GM21717 (cell line): ENCODE measurements at regions not wholly inside any gene's neighbourhood (a gene's known extent, or its start where the extent isn't known, plus 50 kb on each side); places are given as distances from the start of the nearest gene placed in this dataset.
"Not testable (repeated sequence)": the region's sequence is repeated elsewhere in the genome, so short reads cannot be mapped to it uniquely, and the experiment has no call there.

Source experiments
- ATAC-seq: cut with Tn5 transposase; IDR thresholded peaks from one replicate; pipeline ENCODE4 v1.9.1; 2021; ENCODE audit warnings: mild to moderate bottlenecking, moderate library complexity; ENCODE audit not compliant: unreplicated experiment

GRCh38 chr7:15057272-15057671 is 154.7 kb upstream of the DGKB start:
- ATAC-seq, result no peak

GRCh38 chr7:15054304-15054703 is 151.8 kb upstream of the DGKB start:
- not testable (repeated sequence) for ATAC-seq

GRCh38 chr7:15049157-15049556 is 146.6 kb upstream of the DGKB start:
- no peak for ATAC-seq

- ATAC-seq, result no peak
Observed at GRCh38 chr7:15046861-15047260, 144.3 kb upstream of the DGKB start.

GRCh38 chr7:15043931-15044330 is 141.4 kb upstream of the DGKB start:
- ATAC-seq, result no peak

DNA sequence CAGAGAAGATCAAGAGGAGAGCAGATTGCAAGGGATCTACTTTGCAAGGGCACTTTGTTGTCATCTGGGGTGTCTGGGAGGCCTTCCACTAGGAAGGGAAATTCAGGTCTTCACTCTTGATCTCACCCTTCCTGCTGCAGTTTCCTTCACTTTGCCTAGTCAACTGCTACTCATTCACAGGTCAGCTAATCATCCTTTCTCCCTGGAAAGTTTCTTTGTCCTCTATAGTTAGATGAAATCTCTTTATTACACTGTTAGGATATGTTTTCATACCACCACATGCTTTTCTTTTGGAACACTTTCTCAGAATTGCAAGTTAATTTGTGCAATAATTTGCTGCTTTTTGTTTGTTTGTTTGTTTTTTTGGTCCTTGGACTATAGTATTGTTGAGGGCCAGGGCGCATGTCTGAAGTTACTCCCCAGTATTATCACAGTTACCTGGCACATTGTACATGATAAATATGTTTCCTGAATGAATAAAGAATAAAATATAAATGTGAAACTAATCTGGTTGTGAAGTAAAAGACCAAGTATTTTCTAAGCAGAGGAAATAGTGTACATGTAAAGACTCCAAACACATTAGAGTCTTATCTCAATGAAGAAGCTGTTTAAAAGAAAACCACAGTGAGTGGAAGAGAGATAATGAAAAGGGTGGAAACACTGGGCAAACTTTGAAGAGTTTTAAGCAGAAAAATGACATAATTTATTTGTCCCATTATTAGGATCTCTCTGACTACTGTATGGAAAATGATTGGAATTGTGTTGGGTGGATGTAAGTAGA is 139.9 kb upstream of the DGKB start:
- ATAC-seq, result no peak

DNA sequence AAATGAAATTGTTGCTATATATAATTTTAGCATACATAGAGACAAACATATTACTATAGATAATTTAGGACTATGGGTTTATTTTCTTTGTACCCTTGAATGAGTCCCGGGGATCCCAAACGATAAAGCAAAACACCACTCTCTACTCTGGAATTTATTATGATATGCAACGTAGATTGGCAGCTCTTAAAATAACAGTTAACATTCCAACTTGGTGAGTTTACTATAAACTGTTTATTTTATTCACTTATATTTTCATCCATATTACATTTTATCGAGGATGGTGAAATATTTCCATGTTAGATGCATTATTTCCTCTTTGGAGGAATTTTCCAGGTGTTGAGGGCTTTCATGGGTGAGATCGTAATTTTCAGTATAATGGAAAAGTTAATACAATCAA is 138.7 kb upstream of the DGKB start:
- ATAC-seq, result no peak

DNA sequence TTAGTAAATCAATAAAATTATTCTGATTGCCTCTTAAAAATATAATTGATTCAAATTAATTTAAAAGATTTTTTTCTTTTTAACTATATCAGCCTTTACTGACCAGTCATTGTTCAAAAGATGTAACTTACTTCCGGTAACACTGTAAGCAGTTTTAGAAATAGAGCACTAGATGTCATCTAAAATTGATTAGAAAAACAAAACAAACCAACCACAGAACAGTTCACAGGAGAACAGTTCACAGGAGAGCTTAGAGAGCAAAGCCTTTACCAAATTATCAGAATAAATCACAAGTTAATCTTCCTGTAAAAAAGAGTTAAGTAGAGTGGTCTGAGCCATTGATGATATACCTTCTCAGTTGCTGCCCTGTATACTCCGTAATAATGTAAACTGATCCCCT is 133.3 kb upstream of the DGKB start:
- ATAC-seq, result no peak

DNA sequence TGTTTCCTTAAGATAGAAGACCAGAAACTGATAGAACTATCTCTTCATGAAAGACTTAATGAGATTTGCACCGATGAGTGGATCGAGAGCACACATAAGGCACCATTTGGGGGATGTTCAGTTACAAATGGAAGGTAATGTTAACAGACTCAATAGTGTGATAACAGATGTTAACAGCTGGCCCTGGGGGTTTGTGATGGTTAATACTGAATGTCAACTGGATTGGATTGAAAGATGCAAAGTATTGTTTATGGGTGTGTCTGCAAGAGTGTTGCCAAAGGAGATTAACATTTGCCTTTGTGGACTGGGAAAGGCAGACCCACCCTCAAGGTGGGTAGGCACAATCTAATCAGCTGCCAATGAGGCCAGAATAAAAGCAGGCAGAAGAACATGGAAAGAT is 130.5 kb upstream of the DGKB start:
- ATAC-seq, result no peak

DNA sequence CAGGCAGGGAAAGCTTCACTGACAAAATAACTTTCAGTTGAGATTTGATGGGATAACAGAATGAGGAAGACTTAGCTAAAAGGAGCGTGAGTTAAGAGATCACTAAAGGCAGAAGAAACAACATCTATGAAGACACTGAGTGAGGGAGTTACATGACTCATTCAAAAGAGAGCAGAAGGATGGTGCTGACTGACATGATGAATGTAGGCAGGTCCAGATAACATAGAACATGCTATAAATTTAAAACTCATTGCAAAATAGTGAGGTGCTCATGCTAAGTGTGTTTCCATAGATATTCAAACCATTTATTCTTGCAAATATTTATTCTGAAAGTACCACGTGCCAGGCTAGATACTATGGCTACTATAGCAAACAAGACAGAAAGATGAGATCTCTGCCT is 116.4 kb upstream of the DGKB start:
- ATAC-seq, result no peak

- ATAC-seq, result no peak
Observed at GRCh38 chr7:15016766-15017165, 114.2 kb upstream of the DGKB start.

DNA sequence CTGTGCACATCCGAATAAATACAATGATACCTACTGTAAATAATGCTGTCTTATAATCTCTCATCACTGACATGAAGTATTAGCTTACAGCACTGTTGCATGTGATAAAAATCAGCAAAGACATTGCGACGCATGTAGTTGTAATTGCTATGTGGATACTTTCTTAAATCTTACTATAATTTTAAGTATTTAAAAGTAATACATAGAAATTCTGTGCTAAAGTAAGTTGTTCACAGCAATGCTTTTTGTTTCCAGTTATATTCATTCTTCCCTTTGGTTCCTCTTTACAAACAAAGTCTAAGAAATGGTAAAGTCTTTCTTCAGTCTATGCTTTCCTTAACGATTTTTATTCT is 113.7 kb upstream of the DGKB start:
- no peak for ATAC-seq

DNA sequence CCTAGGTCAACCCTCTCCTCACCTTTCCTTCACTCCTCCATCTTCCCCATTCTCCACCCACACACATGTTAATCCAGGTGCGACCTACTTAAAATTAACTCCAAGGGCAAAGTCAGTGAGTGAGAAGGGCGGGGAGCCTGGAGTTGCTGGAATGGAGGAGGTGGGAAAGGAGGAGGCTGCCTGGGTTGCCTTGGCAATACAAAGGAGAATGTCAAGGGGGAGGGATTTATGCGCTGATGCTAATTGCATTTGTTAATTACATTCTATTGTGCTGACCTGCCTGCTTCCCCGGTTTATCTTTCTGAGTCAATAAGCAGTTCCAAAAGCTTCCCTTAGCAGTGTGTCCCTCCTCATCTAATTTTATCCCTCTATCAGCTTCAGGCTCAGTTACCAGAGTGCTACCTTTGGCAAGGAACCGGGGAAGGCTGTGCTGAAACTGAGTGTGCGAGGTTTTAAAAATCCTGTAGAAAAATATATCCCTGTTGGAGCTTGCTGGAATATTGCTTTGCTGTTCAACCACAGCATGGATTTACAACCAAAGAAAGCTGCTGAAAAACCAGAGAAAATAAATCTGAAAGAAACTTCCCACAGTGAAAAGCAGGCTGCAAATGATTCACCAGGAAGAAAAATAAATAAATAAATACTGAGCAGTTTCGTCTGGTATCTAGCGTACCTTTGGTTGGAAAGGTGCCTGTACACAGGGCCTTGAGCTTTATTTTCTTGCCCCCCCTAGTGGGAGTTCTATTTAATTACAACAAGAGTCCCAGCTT is 113.2 kb upstream of the DGKB start:
- peak; percentile 93 for ATAC-seq

DNA sequence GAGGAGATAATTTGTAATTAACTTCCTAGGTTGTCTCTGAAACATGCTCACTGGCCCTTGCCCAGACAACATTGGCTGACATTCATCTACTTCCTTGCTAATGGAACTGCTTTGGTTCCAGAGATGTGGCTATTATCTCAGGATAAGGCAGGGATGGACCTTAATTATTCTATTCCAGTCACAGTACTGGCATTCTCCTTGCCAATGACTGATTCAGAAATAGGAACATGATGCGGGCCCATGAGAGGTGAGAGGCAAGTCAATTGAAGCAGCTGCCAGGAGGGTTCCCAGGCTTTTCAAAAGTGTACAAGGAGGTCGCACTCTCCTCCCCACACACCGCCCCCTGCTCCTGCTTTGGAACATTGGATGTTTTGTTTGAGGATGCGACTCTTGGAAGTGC is 109.6 kb upstream of the DGKB start:
- no peak for ATAC-seq

DNA sequence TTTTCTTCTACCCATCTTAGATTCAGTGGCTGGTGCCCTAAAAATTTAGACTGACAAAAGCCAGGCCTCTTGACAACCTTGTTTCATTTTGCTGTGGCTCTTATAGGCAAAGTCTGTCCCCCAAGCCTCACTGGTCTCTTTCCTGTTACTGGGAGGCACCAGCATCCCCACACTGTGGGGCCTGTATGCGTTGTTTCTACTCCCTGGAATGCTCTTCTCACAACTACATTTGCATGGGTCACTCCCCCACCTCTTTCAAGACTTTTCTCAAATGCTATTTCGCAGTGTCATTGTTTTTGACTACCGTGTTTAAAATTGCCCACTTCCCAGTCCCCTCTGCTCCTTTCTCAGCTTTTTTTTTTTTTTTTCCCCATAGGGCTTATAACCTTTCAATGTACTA is 108.7 kb upstream of the DGKB start:
- ATAC-seq, result no peak

GRCh38 chr7:15007507-15007906 is 105.0 kb upstream of the DGKB start:
- ATAC-seq, result no peak

- ATAC-seq, result no peak
Observed at GRCh38 chr7:15005672-15006071, 103.1 kb upstream of the DGKB start.

DNA sequence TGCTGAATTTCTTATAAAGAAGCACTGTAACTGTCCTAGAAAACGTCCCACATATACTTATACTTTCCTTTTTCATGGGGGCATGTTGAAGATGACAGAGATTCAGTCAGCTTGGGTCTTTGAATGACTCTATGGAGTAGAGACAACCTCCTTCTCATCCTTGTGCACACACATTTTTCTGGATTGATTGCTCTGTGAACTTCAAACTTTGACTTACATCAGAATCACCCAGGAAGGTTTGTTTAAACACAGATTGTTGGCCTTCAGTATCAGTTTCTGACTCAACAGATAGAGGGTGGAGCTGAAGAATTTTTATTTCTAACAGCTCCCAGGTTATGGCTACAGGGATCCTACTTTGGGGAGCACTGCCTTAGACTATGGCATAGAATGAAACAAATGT is 97.6 kb upstream of the DGKB start:
- no peak for ATAC-seq

DNA sequence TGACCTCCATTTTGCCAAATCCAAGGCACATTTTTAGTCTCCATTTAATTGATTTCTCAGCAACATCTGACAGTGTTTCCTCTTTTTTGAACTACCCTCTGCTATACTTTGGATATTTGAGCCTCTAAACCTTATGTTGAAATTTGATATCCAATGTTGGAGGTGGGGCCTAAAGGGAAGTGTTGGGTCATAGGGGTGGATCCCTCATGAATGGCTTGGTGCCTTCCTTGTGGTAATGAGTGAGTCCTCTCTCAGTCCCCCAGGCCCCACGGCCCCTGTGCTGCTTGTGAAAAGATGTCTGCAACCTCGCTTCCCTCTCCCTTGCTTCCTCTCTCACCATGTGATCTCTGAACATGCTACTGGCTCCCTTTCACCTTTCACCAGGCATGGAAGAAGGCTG is 96.8 kb upstream of the DGKB start:
- ATAC-seq, result no peak

GRCh38 chr7:14995774-14996173 is 93.2 kb upstream of the DGKB start:
- ATAC-seq, result no peak

- ATAC-seq, result no peak
Observed at GRCh38 chr7:14988941-14989340, 86.4 kb upstream of the DGKB start.

- ATAC-seq, result no peak
Observed at GRCh38 chr7:14978687-14979086, 76.1 kb upstream of the DGKB start.

GRCh38 chr7:14974688-14975087 is 72.1 kb upstream of the DGKB start:
- no peak for ATAC-seq
